ENCODE measurements at regions not wholly inside any gene's neighbourhood (a gene's known extent, or its start where the extent isn't known, plus 50 kb on each side); places are given as distances from the start of the nearest gene placed in this dataset.

DNA sequence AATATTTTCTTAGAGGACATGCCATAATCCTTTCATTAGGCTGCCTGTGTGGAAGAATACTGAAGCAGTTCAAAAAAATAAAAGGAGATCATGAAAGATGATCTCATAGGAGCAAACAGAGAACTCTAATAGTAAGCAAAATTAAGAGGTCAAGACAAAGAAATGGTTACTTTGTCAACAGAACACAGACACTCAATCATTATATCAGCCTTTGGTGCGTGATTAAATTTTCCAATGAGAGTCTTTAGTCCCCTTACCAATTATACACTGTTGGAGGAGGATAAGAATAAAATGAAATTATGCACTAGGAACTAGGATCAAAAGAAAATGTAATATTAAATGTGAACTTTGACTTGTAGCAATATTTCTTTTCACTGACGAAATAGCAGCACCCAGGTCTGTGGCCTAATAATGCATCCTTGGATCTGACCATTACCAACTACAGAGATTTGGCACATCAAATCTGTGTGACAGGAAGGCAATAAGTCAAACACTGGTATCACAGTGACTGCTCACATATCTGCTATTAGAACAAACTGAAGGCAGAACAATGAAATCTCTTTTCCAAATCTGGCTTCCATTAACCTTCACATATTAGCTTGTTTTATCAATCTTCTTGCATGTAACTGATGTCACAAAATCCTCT lies 1812.9 kb downstream of the PLA2G4A start:
- TF ChIP-seq, protein P1, sequence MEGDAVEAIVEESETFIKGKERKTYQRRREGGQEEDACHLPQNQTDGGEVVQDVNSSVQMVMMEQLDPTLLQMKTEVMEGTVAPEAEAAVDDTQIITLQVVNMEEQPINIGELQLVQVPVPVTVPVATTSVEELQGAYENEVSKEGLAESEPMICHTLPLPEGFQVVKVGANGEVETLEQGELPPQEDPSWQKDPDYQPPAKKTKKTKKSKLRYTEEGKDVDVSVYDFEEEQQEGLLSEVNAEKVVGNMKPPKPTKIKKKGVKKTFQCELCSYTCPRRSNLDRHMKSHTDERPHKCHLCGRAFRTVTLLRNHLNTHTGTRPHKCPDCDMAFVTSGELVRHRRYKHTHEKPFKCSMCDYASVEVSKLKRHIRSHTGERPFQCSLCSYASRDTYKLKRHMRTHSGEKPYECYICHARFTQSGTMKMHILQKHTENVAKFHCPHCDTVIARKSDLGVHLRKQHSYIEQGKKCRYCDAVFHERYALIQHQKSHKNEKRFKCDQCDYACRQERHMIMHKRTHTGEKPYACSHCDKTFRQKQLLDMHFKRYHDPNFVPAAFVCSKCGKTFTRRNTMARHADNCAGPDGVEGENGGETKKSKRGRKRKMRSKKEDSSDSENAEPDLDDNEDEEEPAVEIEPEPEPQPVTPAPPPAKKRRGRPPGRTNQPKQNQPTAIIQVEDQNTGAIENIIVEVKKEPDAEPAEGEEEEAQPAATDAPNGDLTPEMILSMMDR (conservative IDR thresholded peaks at IDR 0.05) = no peak
- TF ChIP-seq EZH2 (IDR thresholded peaks at IDR 0.05; ENCODE audit: low read depth) = no peak

Measured in PC-9 (cell line).